ENCODE measurements at regions not wholly inside any gene's neighbourhood (a gene's known extent, or its start where the extent isn't known, plus 50 kb on each side); places are given as distances from the start of the nearest gene placed in this dataset.

DNA sequence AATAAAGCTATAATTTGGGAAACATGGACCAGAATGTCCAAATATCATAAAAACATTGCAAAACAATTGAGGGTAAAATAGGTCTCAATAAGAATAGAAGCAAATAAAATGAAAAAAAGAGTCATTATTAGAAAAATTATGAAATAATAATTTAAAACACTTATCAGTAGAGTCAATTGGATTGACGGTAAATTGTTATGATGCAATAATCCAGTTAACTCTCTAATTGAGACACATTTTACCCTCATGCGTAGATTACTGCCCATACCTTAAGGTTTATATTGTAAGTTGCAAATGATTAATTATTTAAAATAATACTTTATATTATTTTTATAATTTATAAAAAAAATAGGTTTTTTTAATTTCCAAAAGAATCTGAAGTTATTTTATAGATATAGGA lies 73.4 kb upstream of the POU1F1 start:
- Histone ChIP-seq H3K27ac (ENCODE audit: low read length, poor library complexity, severe bottlenecking) (no peak overlapping the region), H3K4ac (ENCODE audit: low read depth in 1 of 2, low read length in 2 of 2) (no peak overlapping the region), H3K9me3 (ENCODE audit: control insufficient read depth, low read length) (no peaks in the 10 kb centered on the region), H2BK15ac (ENCODE audit: low read depth, poor library complexity, severe bottlenecking) (no peak overlapping the region), H3K14ac (ENCODE audit: low read length in 2 of 2) (no peak overlapping the region), H2BK12ac (ENCODE audit: low read length in 2 of 2) (no peak overlapping the region), H2BK5ac (ENCODE audit: low read depth, low read length, poor library complexity, severe bottlenecking) (no peak overlapping the region), H3K4me3 (ENCODE audit: insufficient read depth in 1 of 2, low read depth in 1 of 2, low read length in 2 of 2) (no peak overlapping the region), H3K36me3 (ENCODE audit: control insufficient read depth in 1 of 2, insufficient read depth in 2 of 2, low read depth in 1 of 2, low read length in 2 of 2) (no peaks in the 10 kb centered on the region), H2BK120ac (ENCODE audit: low read depth, low read length) (no peak overlapping the region), H3K23ac (ENCODE audit: low read length in 2 of 2) (no peak overlapping the region), H3K27me3 (ENCODE audit: control insufficient read depth in 1 of 2, insufficient read depth in 1 of 2, low read length in 2 of 2) (no peaks in the 10 kb centered on the region), H4K91ac (ENCODE audit: low read length) (no peak overlapping the region), H3K4me2 (ENCODE audit: low read length, poor library complexity, severe bottlenecking) (no peak overlapping the region), H3K4me1 (ENCODE audit: control insufficient read depth, insufficient read depth, low read depth, low read length) (no peaks in the 10 kb centered on the region), H2AFZ (ENCODE audit: low read depth, low read length) (no peak overlapping the region), H3K79me1 (replicated peaks; ENCODE audit: low read length, poor library complexity, severe bottlenecking) (no peaks in the 10 kb centered on the region), H4K8ac (ENCODE audit: low read length) (no peak overlapping the region), H3K18ac (ENCODE audit: low read depth in 1 of 2, low read length in 2 of 2) (no peak overlapping the region), H3K9ac (ENCODE audit: low read length) (no peak overlapping the region), H2AK5ac (ENCODE audit: low read length, severe bottlenecking) (no peak overlapping the region)
- no CpG with 5 or more reads among the region's 2 CpGs for WGBS
- no peak for DNase-seq

DNA sequence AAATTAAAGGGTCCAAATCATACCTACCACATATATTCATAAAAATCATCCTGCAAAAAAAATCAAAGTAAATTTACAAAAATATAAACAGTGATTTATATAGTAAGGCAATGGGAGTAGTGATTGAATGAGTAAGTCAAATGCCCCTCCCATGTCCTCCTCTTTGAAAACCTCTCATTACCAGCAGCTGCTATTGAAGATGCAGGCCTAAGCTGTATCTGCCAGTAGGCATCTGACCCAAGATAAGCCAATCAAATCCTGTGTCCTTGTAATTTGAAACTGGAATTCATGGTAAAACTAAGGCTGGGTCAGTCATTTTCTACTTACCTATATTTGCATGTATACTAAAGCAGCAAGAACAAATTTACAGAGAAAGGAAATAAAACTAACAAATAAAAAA lies 60.4 kb upstream of the POU1F1 start:
- no peak overlapping the region for H3K4me2 ChIP-seq (ENCODE audit: low read length, poor library complexity, severe bottlenecking)
- H3K4ac ChIP-seq (ENCODE audit: low read depth in 1 of 2, low read length in 2 of 2) = no peak overlapping the region
- no peak overlapping the region for H3K23ac ChIP-seq (ENCODE audit: low read length in 2 of 2)
- H2BK15ac ChIP-seq (ENCODE audit: low read depth, poor library complexity, severe bottlenecking) = no peak overlapping the region
- no peak overlapping the region for H3K4me3 ChIP-seq (ENCODE audit: insufficient read depth in 1 of 2, low read depth in 1 of 2, low read length in 2 of 2)
- no peak overlapping the region for H2AK5ac ChIP-seq (ENCODE audit: low read length, severe bottlenecking)
- no peak overlapping the region for H3K18ac ChIP-seq (ENCODE audit: low read depth in 1 of 2, low read length in 2 of 2)
- no peak overlapping the region for H2BK12ac ChIP-seq (ENCODE audit: low read length in 2 of 2)
- no peak overlapping the region for H2BK120ac ChIP-seq (ENCODE audit: low read depth, low read length)
- H3K4me1 ChIP-seq (ENCODE audit: control insufficient read depth, insufficient read depth, low read depth, low read length) = peaks cover 3% of the 10 kb centered on the region
- H3K79me1 ChIP-seq (replicated peaks; ENCODE audit: low read length, poor library complexity, severe bottlenecking) = no peaks in the 10 kb centered on the region
- no peak overlapping the region for H3K27ac ChIP-seq (ENCODE audit: low read length, poor library complexity, severe bottlenecking)
- H2AFZ ChIP-seq (ENCODE audit: low read depth, low read length) = no peak overlapping the region
- H3K9ac ChIP-seq (ENCODE audit: low read length) = no peak overlapping the region
- no peaks in the 10 kb centered on the region for H3K27me3 ChIP-seq (ENCODE audit: control insufficient read depth in 1 of 2, insufficient read depth in 1 of 2, low read length in 2 of 2)
- H3K36me3 ChIP-seq (ENCODE audit: control insufficient read depth in 1 of 2, insufficient read depth in 2 of 2, low read depth in 1 of 2, low read length in 2 of 2) = no peaks in the 10 kb centered on the region
- no peak overlapping the region for H3K14ac ChIP-seq (ENCODE audit: low read length in 2 of 2)
- no peaks in the 10 kb centered on the region for H3K9me3 ChIP-seq (ENCODE audit: control insufficient read depth, low read length)
- H4K8ac ChIP-seq (ENCODE audit: low read length) = no peak overlapping the region
- no peak for DNase-seq
- H2BK5ac ChIP-seq (ENCODE audit: low read depth, low read length, poor library complexity, severe bottlenecking) = no peak overlapping the region
- no peak overlapping the region for H4K91ac ChIP-seq (ENCODE audit: low read length)

DNA sequence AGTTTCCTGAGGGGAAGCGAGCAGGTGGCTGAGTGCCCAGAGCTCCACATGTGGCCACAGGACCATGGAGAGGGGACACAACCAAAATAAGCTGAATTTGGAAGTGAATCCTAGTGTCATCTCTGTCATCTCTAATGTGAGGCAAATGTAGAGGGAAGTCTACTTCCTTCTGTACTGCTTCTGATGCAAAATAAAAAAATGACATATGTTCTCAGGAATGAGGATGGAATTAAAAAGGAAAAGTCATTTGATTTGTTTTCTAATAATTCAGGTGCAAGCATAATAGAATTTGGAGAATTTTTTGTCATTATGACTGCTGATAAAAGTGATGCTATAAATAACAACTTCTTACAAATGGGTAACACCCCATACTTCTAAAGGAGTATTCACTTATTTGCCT lies 59.5 kb upstream of the POU1F1 start:
- H3K4me2 ChIP-seq (ENCODE audit: low read length, poor library complexity, severe bottlenecking) = no peak overlapping the region
- WGBS = 97% methylated on average over 1 of the region's 1 CpG
- no peak overlapping the region for H3K4me3 ChIP-seq (ENCODE audit: insufficient read depth in 1 of 2, low read depth in 1 of 2, low read length in 2 of 2)
- H3K27ac ChIP-seq (ENCODE audit: low read length, poor library complexity, severe bottlenecking) = no peak overlapping the region
- H3K4me1 ChIP-seq (ENCODE audit: control insufficient read depth, insufficient read depth, low read depth, low read length) = peaks cover 3% of the 10 kb centered on the region
- no peak overlapping the region for H3K4ac ChIP-seq (ENCODE audit: low read depth in 1 of 2, low read length in 2 of 2)
- H3K23ac ChIP-seq (ENCODE audit: low read length in 2 of 2) = no peak overlapping the region
- no peak overlapping the region for H2AFZ ChIP-seq (ENCODE audit: low read depth, low read length)
- no peak overlapping the region for H3K18ac ChIP-seq (ENCODE audit: low read depth in 1 of 2, low read length in 2 of 2)
- no peaks in the 10 kb centered on the region for H3K27me3 ChIP-seq (ENCODE audit: control insufficient read depth in 1 of 2, insufficient read depth in 1 of 2, low read length in 2 of 2)
- no peak overlapping the region for H2BK15ac ChIP-seq (ENCODE audit: low read depth, poor library complexity, severe bottlenecking)
- no peak overlapping the region for H4K91ac ChIP-seq (ENCODE audit: low read length)
- H2BK120ac ChIP-seq (ENCODE audit: low read depth, low read length) = no peak overlapping the region
- no peak overlapping the region for H2BK5ac ChIP-seq (ENCODE audit: low read depth, low read length, poor library complexity, severe bottlenecking)
- H3K79me1 ChIP-seq (replicated peaks; ENCODE audit: low read length, poor library complexity, severe bottlenecking) = no peaks in the 10 kb centered on the region
- H3K9me3 ChIP-seq (ENCODE audit: control insufficient read depth, low read length) = no peaks in the 10 kb centered on the region
- no peak overlapping the region for H4K8ac ChIP-seq (ENCODE audit: low read length)
- no peak for DNase-seq
- no peak overlapping the region for H3K14ac ChIP-seq (ENCODE audit: low read length in 2 of 2)
- H2AK5ac ChIP-seq (ENCODE audit: low read length, severe bottlenecking) = no peak overlapping the region
- no peak overlapping the region for H3K9ac ChIP-seq (ENCODE audit: low read length)
- no peak overlapping the region for H2BK12ac ChIP-seq (ENCODE audit: low read length in 2 of 2)
- H3K36me3 ChIP-seq (ENCODE audit: control insufficient read depth in 1 of 2, insufficient read depth in 2 of 2, low read depth in 1 of 2, low read length in 2 of 2) = no peaks in the 10 kb centered on the region

DNA sequence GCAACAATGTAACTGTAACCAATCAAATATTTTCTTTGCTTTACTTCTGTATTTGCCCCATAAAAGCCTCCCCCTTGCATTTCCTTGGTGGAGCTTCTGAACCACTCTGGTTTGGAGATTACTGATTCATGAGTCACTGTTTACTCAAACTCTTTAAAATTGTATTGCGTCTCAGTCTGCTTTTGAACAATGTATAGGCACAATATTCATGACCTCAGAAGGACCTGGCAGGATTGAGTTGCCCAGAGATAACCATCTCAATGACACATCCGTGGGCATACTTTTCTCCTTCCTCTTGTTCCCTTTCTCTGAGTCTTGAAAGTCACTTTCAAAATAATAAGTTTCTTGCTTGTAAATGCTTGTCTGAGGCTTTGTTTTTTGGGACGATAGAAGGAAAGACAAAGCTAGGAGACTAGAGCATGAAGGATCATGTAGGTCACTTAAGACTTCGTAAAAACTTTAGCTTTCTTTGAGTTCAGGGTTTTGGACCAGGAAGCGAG lies 57.1 kb upstream of the POU1F1 start:
- Histone ChIP-seq H3K4ac (ENCODE audit: low read depth in 1 of 2, low read length in 2 of 2) (no peak overlapping the region), H2BK5ac (ENCODE audit: low read depth, low read length, poor library complexity, severe bottlenecking) (no peak overlapping the region), H3K4me2 (ENCODE audit: low read length, poor library complexity, severe bottlenecking) (no peak overlapping the region), H2BK15ac (ENCODE audit: low read depth, poor library complexity, severe bottlenecking) (no peak overlapping the region), H2BK12ac (ENCODE audit: low read length in 2 of 2) (no peak overlapping the region), H2BK120ac (ENCODE audit: low read depth, low read length) (no peak overlapping the region), H3K9me3 (ENCODE audit: control insufficient read depth, low read length) (no peaks in the 10 kb centered on the region), H2AK5ac (ENCODE audit: low read length, severe bottlenecking) (no peak overlapping the region), H3K9ac (ENCODE audit: low read length) (no peak overlapping the region), H4K91ac (ENCODE audit: low read length) (no peak overlapping the region), H2AFZ (ENCODE audit: low read depth, low read length) (no peak overlapping the region), H3K23ac (ENCODE audit: low read length in 2 of 2) (no peak overlapping the region), H3K36me3 (ENCODE audit: control insufficient read depth in 1 of 2, insufficient read depth in 2 of 2, low read depth in 1 of 2, low read length in 2 of 2) (no peaks in the 10 kb centered on the region), H3K79me1 (replicated peaks; ENCODE audit: low read length, poor library complexity, severe bottlenecking) (no peaks in the 10 kb centered on the region), H3K4me1 (ENCODE audit: control insufficient read depth, insufficient read depth, low read depth, low read length) (peaks cover 3% of the 10 kb centered on the region), H3K27ac (ENCODE audit: low read length, poor library complexity, severe bottlenecking) (peak overlapping the region; percentile 81), H3K18ac (ENCODE audit: low read depth in 1 of 2, low read length in 2 of 2) (no peak overlapping the region), H3K4me3 (ENCODE audit: insufficient read depth in 1 of 2, low read depth in 1 of 2, low read length in 2 of 2) (no peak overlapping the region), H3K14ac (ENCODE audit: low read length in 2 of 2) (no peak overlapping the region), H3K27me3 (ENCODE audit: control insufficient read depth in 1 of 2, insufficient read depth in 1 of 2, low read length in 2 of 2) (no peaks in the 10 kb centered on the region), H4K8ac (ENCODE audit: low read length) (no peak overlapping the region)
- WGBS = 50% methylated on average over 3 of the region's 5 CpGs
- peak; percentile 60 for DNase-seq
